ENCODE measurements at regions not wholly inside any gene's neighbourhood (a gene's known extent, or its start where the extent isn't known, plus 50 kb on each side); places are given as distances from the start of the nearest gene placed in this dataset.

GRCh38 chr2:125272651-125273050 is 1247.6 kb downstream of the CNTNAP5 start:
- ATAC-seq (ENCODE audit: low read depth in 2 of 2) (no peak), DNase-seq (no peak)
- Histone ChIP-seq H3K9me3 (ENCODE audit: control insufficient read depth in 2 of 2, low read length in 2 of 2) (peaks cover 0 to 2% of the 10 kb centered on the region in 2 experiments), H3K27me3 (ENCODE audit: control insufficient read depth, insufficient read depth, low read length) (no peaks in the 10 kb centered on the region), H3K27ac (ENCODE audit: insufficient read depth, low read length, poor library complexity, severe bottlenecking) (no peak overlapping the region), H3K4me3 (ENCODE audit: low read depth, low read length) (no peak overlapping the region), H3K36me3 (ENCODE audit: control insufficient read depth, insufficient read depth, low read length) (no peaks in the 10 kb centered on the region), H3K4me1 (ENCODE audit: control insufficient read depth, insufficient read depth, low read length, poor library complexity, severe bottlenecking) (no peaks in the 10 kb centered on the region)
- H3K27me3 Mint-ChIP-seq, result no peaks in the 10 kb centered on the region
- H3K4me3 Mint-ChIP-seq, result no peak overlapping the region
- no peak overlapping the region for H3K27ac Mint-ChIP-seq
- H3K36me3 Mint-ChIP-seq, result no peaks in the 10 kb centered on the region
- H3K9me3 Mint-ChIP-seq, result peaks cover 0 to 12% (median 8%) of the 10 kb centered on the region in 7 donors
- no peaks in the 10 kb centered on the region for H3K4me1 Mint-ChIP-seq

DNA sequence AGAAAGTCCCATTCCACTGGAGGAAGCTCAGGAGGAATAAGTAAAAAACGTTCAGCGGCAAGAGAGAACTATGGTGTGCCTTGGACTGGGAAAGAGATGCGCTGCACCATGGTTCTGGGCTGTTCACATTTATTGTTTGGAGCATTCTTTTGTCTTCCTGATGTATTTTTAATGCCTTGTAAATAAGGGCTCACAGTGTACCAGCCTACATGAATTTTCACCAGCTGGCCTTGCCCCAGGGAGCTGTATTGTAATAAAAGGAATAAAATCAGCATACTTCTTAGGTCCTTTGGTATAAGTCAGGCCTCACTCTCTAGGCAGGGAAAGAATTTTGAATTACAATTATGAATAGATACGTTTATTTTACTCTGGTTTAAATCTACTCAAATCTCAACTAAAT is 1249.6 kb downstream of the CNTNAP5 start:
- H3K27me3 Mint-ChIP-seq, result no peaks in the 10 kb centered on the region
- H3K9me3 Mint-ChIP-seq, result peaks cover 0 to 24% (median 4%) of the 10 kb centered on the region in 7 donors
- no peak overlapping the region for H3K4me3 Mint-ChIP-seq
- Histone ChIP-seq H3K36me3 (ENCODE audit: control insufficient read depth, insufficient read depth, low read length) (no peaks in the 10 kb centered on the region), H3K27ac (ENCODE audit: insufficient read depth, low read length, poor library complexity, severe bottlenecking) (no peak overlapping the region), H3K27me3 (ENCODE audit: control insufficient read depth, insufficient read depth, low read length) (no peaks in the 10 kb centered on the region), H3K4me1 (ENCODE audit: control insufficient read depth, insufficient read depth, low read length, poor library complexity, severe bottlenecking) (no peaks in the 10 kb centered on the region), H3K4me3 (ENCODE audit: low read depth, low read length) (no peak overlapping the region), H3K9me3 (ENCODE audit: control insufficient read depth in 2 of 2, low read length in 2 of 2) (peaks cover 0 to 2% of the 10 kb centered on the region in 2 experiments)
- DNase-seq, result no peak
- ATAC-seq (ENCODE audit: low read depth in 2 of 2), result no peak
- no peak overlapping the region for H3K27ac Mint-ChIP-seq
- H3K36me3 Mint-ChIP-seq, result no peaks in the 10 kb centered on the region
- no peaks in the 10 kb centered on the region for H3K4me1 Mint-ChIP-seq

DNA sequence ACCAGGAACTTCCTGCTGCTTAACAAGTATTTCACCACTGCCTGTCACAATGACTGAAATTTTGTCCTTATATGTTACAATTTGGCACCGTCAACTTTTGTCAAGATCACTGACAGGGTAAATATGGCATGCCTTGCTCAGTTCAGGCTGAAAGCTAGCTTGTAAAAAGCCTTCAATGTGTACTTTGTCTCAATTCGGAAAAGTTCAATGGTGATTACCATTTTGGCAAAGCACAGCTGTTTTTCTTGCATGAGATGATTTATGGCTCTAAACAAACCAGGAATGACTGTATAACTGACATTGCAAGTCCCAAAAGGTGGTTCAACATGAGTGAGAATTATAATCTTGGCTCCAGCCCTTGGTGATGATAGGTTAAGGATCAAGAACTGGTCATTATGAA is 1255.2 kb downstream of the CNTNAP5 start:
- Histone ChIP-seq H3K36me3 (ENCODE audit: control insufficient read depth, insufficient read depth, low read length) (no peaks in the 10 kb centered on the region), H3K4me1 (ENCODE audit: control insufficient read depth, insufficient read depth, low read length, poor library complexity, severe bottlenecking) (no peaks in the 10 kb centered on the region), H3K9me3 (ENCODE audit: control insufficient read depth in 2 of 2, low read length in 2 of 2) (no peaks in the 10 kb centered on the region), H3K27me3 (ENCODE audit: control insufficient read depth, insufficient read depth, low read length) (no peaks in the 10 kb centered on the region), H3K27ac (ENCODE audit: insufficient read depth, low read length, poor library complexity, severe bottlenecking) (no peak overlapping the region), H3K4me3 (ENCODE audit: low read depth, low read length) (no peak overlapping the region)
- H3K4me1 Mint-ChIP-seq, result no peaks in the 10 kb centered on the region
- no peak overlapping the region for H3K4me3 Mint-ChIP-seq
- H3K27me3 Mint-ChIP-seq, result no peaks in the 10 kb centered on the region
- no peak for DNase-seq
- ATAC-seq (ENCODE audit: low read depth in 2 of 2), result no peak
- H3K36me3 Mint-ChIP-seq, result no peaks in the 10 kb centered on the region
- H3K9me3 Mint-ChIP-seq, result peaks cover 0 to 23% (median 3%) of the 10 kb centered on the region in 7 donors
- H3K27ac Mint-ChIP-seq, result no peak overlapping the region

- H3K36me3 ChIP-seq (ENCODE audit: control insufficient read depth, insufficient read depth, low read length), result no peaks in the 10 kb centered on the region
- Mint-ChIP-seq H3K36me3 (no peaks in the 10 kb centered on the region), H3K4me1 (no peaks in the 10 kb centered on the region), H3K27me3 (no peaks in the 10 kb centered on the region), H3K4me3 (no peak overlapping the region), H3K9me3 (peaks cover 0 to 23% (median 3%) of the 10 kb centered on the region in 7 donors), H3K27ac (no peak overlapping the region)
- no peaks in the 10 kb centered on the region for H3K9me3 ChIP-seq (ENCODE audit: control insufficient read depth in 2 of 2, low read length in 2 of 2)
- no peak for ATAC-seq (ENCODE audit: low read depth in 2 of 2)
- DNase-seq, result no peak
- no peak overlapping the region for H3K27ac ChIP-seq (ENCODE audit: insufficient read depth, low read length, poor library complexity, severe bottlenecking)
- H3K4me3 ChIP-seq (ENCODE audit: low read depth, low read length), result no peak overlapping the region
- H3K4me1 ChIP-seq (ENCODE audit: control insufficient read depth, insufficient read depth, low read length, poor library complexity, severe bottlenecking), result no peaks in the 10 kb centered on the region
- no peaks in the 10 kb centered on the region for H3K27me3 ChIP-seq (ENCODE audit: control insufficient read depth, insufficient read depth, low read length)
Observed at GRCh38 chr2:125281242-125281641, 1256.2 kb downstream of the CNTNAP5 start.

DNA sequence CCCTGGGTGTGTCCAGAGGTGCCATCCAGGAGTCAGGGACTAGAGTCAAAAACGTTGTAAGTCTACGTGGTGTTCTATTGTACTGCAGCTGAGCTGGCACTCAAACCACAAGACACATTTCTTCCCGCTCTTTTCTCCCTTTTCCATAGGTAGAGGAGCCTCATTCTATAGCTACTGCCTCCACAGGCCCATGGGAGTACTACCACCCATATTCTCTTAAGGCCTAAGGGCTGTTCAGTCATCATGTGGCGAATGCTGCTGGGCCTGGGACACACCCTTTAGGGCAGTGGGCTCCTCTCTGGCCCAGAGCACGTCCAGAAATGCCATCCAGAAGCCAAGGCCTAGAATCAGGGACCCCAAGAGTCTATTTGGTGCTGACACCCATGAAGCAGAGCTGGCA is 1271.7 kb downstream of the CNTNAP5 start:
- H3K4me3 ChIP-seq (ENCODE audit: low read depth, low read length), result no peak overlapping the region
- Mint-ChIP-seq H3K4me1 (no peaks in the 10 kb centered on the region), H3K27ac (no peak overlapping the region), H3K9me3 (peaks cover 4 to 16% (median 6%) of the 10 kb centered on the region in 7 donors), H3K27me3 (no peaks in the 10 kb centered on the region), H3K36me3 (no peaks in the 10 kb centered on the region), H3K4me3 (no peak overlapping the region)
- H3K9me3 ChIP-seq (ENCODE audit: control insufficient read depth in 2 of 2, low read length in 2 of 2), result peaks cover 3 to 4% of the 10 kb centered on the region in 2 experiments
- DNase-seq (no peak), ATAC-seq (ENCODE audit: low read depth in 2 of 2) (no peak)
- H3K27ac ChIP-seq (ENCODE audit: insufficient read depth, low read length, poor library complexity, severe bottlenecking), result no peak overlapping the region
- no peaks in the 10 kb centered on the region for H3K27me3 ChIP-seq (ENCODE audit: control insufficient read depth, insufficient read depth, low read length)
- no peaks in the 10 kb centered on the region for H3K36me3 ChIP-seq (ENCODE audit: control insufficient read depth, insufficient read depth, low read length)
- no peaks in the 10 kb centered on the region for H3K4me1 ChIP-seq (ENCODE audit: control insufficient read depth, insufficient read depth, low read length, poor library complexity, severe bottlenecking)

DNA sequence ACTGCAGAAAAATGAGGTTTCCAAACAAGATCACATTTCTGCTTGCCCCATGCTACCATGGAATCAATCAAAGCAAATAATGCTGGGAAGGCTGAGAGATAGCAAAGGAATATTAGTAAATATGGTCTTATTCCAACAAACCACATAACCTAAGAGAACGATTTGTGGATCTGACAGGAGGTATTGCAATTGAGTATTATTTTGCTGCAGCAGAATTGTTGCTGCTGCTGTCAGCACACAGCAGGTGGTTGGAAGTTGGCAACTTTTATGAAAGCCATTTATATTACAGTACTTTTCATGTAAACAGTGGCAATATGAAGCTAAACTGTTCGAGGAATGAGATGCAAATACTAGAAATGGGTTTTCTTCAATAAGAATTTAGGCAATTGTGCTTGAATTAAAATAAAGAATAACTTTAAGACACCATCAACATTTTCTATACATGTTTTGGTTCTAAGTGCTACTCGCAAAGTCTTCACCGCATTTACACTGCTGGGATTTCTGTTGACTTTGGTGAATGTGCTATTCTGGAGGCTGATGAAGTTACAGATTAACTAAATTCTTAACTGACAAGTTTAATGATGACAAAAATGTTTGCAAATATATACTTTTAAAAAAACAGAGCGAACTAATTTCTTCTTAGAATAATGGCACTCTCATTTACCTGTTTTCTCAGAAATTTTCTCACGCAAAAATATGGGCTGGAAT is 1285.7 kb downstream of the CNTNAP5 start:
- peaks cover 0 to 3% of the 10 kb centered on the region in 2 experiments for H3K9me3 ChIP-seq (ENCODE audit: control insufficient read depth in 2 of 2, low read length in 2 of 2)
- H3K27me3 ChIP-seq (ENCODE audit: control insufficient read depth, insufficient read depth, low read length), result no peaks in the 10 kb centered on the region
- Mint-ChIP-seq H3K27ac (no peak overlapping the region), H3K4me3 (no peak overlapping the region), H3K4me1 (no peaks in the 10 kb centered on the region), H3K27me3 (no peaks in the 10 kb centered on the region), H3K9me3 (peaks cover 0 to 18% (median 6%) of the 10 kb centered on the region in 7 donors), H3K36me3 (no peaks in the 10 kb centered on the region)
- H3K27ac ChIP-seq (ENCODE audit: insufficient read depth, low read length, poor library complexity, severe bottlenecking), result no peak overlapping the region
- no peaks in the 10 kb centered on the region for H3K4me1 ChIP-seq (ENCODE audit: control insufficient read depth, insufficient read depth, low read length, poor library complexity, severe bottlenecking)
- ATAC-seq (ENCODE audit: low read depth in 2 of 2), result no peak
- H3K4me3 ChIP-seq (ENCODE audit: low read depth, low read length), result no peak overlapping the region
- no peaks in the 10 kb centered on the region for H3K36me3 ChIP-seq (ENCODE audit: control insufficient read depth, insufficient read depth, low read length)
- DNase-seq, result no peak

- Histone ChIP-seq H3K9me3 (ENCODE audit: control insufficient read depth in 2 of 2, low read length in 2 of 2) (peaks cover 0 to 3% of the 10 kb centered on the region in 2 experiments), H3K27me3 (ENCODE audit: control insufficient read depth, insufficient read depth, low read length) (no peaks in the 10 kb centered on the region), H3K36me3 (ENCODE audit: control insufficient read depth, insufficient read depth, low read length) (no peaks in the 10 kb centered on the region), H3K4me3 (ENCODE audit: low read depth, low read length) (no peak overlapping the region), H3K27ac (ENCODE audit: insufficient read depth, low read length, poor library complexity, severe bottlenecking) (no peak overlapping the region), H3K4me1 (ENCODE audit: control insufficient read depth, insufficient read depth, low read length, poor library complexity, severe bottlenecking) (no peaks in the 10 kb centered on the region)
- Mint-ChIP-seq H3K36me3 (no peaks in the 10 kb centered on the region), H3K27ac (no peak overlapping the region), H3K9me3 (peaks cover 2 to 22% (median 6%) of the 10 kb centered on the region in 7 donors), H3K4me3 (no peak overlapping the region), H3K27me3 (no peaks in the 10 kb centered on the region), H3K4me1 (no peaks in the 10 kb centered on the region)
- no peak for ATAC-seq (ENCODE audit: low read depth in 2 of 2)
- DNase-seq, result no peak
Observed at GRCh38 chr2:125312342-125312741, 1287.3 kb downstream of the CNTNAP5 start.

- Mint-ChIP-seq H3K27ac (no peak overlapping the region), H3K27me3 (no peaks in the 10 kb centered on the region), H3K4me3 (no peak overlapping the region), H3K36me3 (no peaks in the 10 kb centered on the region), H3K4me1 (no peaks in the 10 kb centered on the region), H3K9me3 (peaks cover 2 to 25% (median 4%) of the 10 kb centered on the region in 7 donors)
- Histone ChIP-seq H3K27me3 (ENCODE audit: control insufficient read depth, insufficient read depth, low read length) (no peaks in the 10 kb centered on the region), H3K4me1 (ENCODE audit: control insufficient read depth, insufficient read depth, low read length, poor library complexity, severe bottlenecking) (no peaks in the 10 kb centered on the region), H3K27ac (ENCODE audit: insufficient read depth, low read length, poor library complexity, severe bottlenecking) (no peak overlapping the region), H3K36me3 (ENCODE audit: control insufficient read depth, insufficient read depth, low read length) (no peaks in the 10 kb centered on the region), H3K9me3 (ENCODE audit: control insufficient read depth in 2 of 2, low read length in 2 of 2) (peaks cover 2 to 3% of the 10 kb centered on the region in 2 experiments), H3K4me3 (ENCODE audit: low read depth, low read length) (no peak overlapping the region)
- no peak for ATAC-seq (ENCODE audit: low read depth in 2 of 2)
- DNase-seq, result no peak
Observed at GRCh38 chr2:125313806-125314205, 1288.7 kb downstream of the CNTNAP5 start.
